ENCODE measurements at regions not wholly inside any gene's neighbourhood (a gene's known extent, or its start where the extent isn't known, plus 50 kb on each side); places are given as distances from the start of the nearest gene placed in this dataset.

- Histone ChIP-seq H3K4me3 (ENCODE audit: low read depth, low read length) (no peak overlapping the region), H3K27ac (ENCODE audit: extremely low read depth, low read depth, low read length) (no peak overlapping the region), H3K9me3 (ENCODE audit: control insufficient read depth, insufficient read depth, low read depth, low read length) (no peaks in the 10 kb centered on the region), H3K4me1 (ENCODE audit: control insufficient read depth, insufficient read depth, low read length) (no peaks in the 10 kb centered on the region), H3K36me3 (ENCODE audit: control insufficient read depth in 2 of 2, insufficient read depth in 1 of 2, low read length in 2 of 2) (no peaks in the 10 kb centered on the region)
- ChIA-PET CTCF (no interaction called here), POLR2A (no interaction called here)
- no peak for TF ChIP-seq ZNF157 (tag by site-specific recombination; IDR thresholded peaks at IDR 0.05)
- TF ChIP-seq SCRT2 (tag by site-specific recombination; IDR thresholded peaks at IDR 0.05), result no peak
- TF ChIP-seq ZSCAN16 (tag by site-specific recombination; IDR thresholded peaks at IDR 0.05), result no peak
- no peak for TF ChIP-seq ZNF621 (tag by site-specific recombination; IDR thresholded peaks at IDR 0.05)
- TF ChIP-seq CTCF (tag by site-specific recombination; IDR thresholded peaks at IDR 0.05), result no peak
- TF ChIP-seq ZNF629 (tag by site-specific recombination; IDR thresholded peaks at IDR 0.05), result no peak
- no peak for TF ChIP-seq SCRT1 (tag by site-specific recombination; IDR thresholded peaks at IDR 0.05; ENCODE audit: borderline replicate concordance)
These were observed 89.0 kb downstream of the FGF9 start for GRCh38 chr13:21759911-21760310.

GRCh38 chr13:21761770-21762169 is 90.9 kb downstream of the FGF9 start:
- ChIA-PET CTCF (no interaction called here), POLR2A (no interaction called here)
- Histone ChIP-seq H3K4me1 (ENCODE audit: control insufficient read depth, insufficient read depth, low read length) (no peaks in the 10 kb centered on the region), H3K36me3 (ENCODE audit: control insufficient read depth in 2 of 2, insufficient read depth in 1 of 2, low read length in 2 of 2) (no peaks in the 10 kb centered on the region), H3K27ac (ENCODE audit: extremely low read depth, low read depth, low read length) (no peak overlapping the region), H3K9me3 (ENCODE audit: control insufficient read depth, insufficient read depth, low read depth, low read length) (no peaks in the 10 kb centered on the region), H3K4me3 (ENCODE audit: low read depth, low read length) (no peak overlapping the region)
- no peak for TF ChIP-seq KLF8 (tag by site-specific recombination; IDR thresholded peaks at IDR 0.05)
- no peak for TF ChIP-seq PBX3 (CRISPR knock-in tag; IDR thresholded peaks at IDR 0.05)
- TF ChIP-seq ZNF560 (tag by site-specific recombination; IDR thresholded peaks at IDR 0.05; ENCODE audit: borderline replicate concordance), result no peak
- TF ChIP-seq ZBTB48 (tag by site-specific recombination; IDR thresholded peaks at IDR 0.05), result no peak
- no peak for TF ChIP-seq ZSCAN23 (tag by site-specific recombination; IDR thresholded peaks at IDR 0.05)
- TF ChIP-seq ZNF585B (tag by site-specific recombination; IDR thresholded peaks at IDR 0.05), result no peak
- no peak for TF ChIP-seq ZXDB (tag by site-specific recombination; IDR thresholded peaks at IDR 0.05)
- TF ChIP-seq BCL11B (tag by site-specific recombination; IDR thresholded peaks at IDR 0.05; ENCODE audit: low read depth), result no peak
- TF ChIP-seq ZNF155 (tag by site-specific recombination; IDR thresholded peaks at IDR 0.05), result no peak
- no peak for TF ChIP-seq ZNF221 (tag by site-specific recombination; IDR thresholded peaks at IDR 0.05; ENCODE audit: borderline replicate concordance)
- TF ChIP-seq GLI4 (tag by site-specific recombination; IDR thresholded peaks at IDR 0.05), result no peak
- no peak for TF ChIP-seq ZNF280C (tag by site-specific recombination; IDR thresholded peaks at IDR 0.05)
- TF ChIP-seq TCF7L2 (IDR thresholded peaks at IDR 0.05; ENCODE audit: borderline replicate concordance, low read depth, low read length), result no peak
- no peak for TF ChIP-seq ZNF19 (tag by site-specific recombination; IDR thresholded peaks at IDR 0.05; ENCODE audit: low read depth)
- no peak for TF ChIP-seq ZNF169 (tag by site-specific recombination; IDR thresholded peaks at IDR 0.05)
- TF ChIP-seq ZNF394 (tag by site-specific recombination; IDR thresholded peaks at IDR 0.05; ENCODE audit: borderline replicate concordance), result no peak
- TF ChIP-seq ZNF701 (tag by site-specific recombination; IDR thresholded peaks at IDR 0.05), result no peak
- no peak for TF ChIP-seq BCL11A (tag by site-specific recombination; IDR thresholded peaks at IDR 0.05; ENCODE audit: low read depth)
- TF ChIP-seq ZNF571 (tag by site-specific recombination; IDR thresholded peaks at IDR 0.05), result no peak
- no peak for TF ChIP-seq ZFHX2 (tag by site-specific recombination; conservative IDR thresholded peaks at IDR 0.05)
